GM10266 (cell line): ENCODE measurements at regions not wholly inside any gene's neighbourhood (a gene's known extent, or its start where the extent isn't known, plus 50 kb on each side); places are given as distances from the start of the nearest gene placed in this dataset.

Experiments
- DNase-seq: peaks from one replicate; pipeline ENCODE4 v3.0.0; 2012; ENCODE audit errors: extremely low spot score
- TF ChIP-seq, protein P1 (sequence below): IDR thresholded peaks from 2 replicates; pipeline ENCODE4 v1.5.1; 2012; ENCODE audit warnings: mild to moderate bottlenecking, low read depth; ENCODE audit not compliant: control insufficient read depth, insufficient read depth; ENCODE audit errors: missing control alignments

- DNase-seq = no peak
- TF ChIP-seq, protein P1, sequence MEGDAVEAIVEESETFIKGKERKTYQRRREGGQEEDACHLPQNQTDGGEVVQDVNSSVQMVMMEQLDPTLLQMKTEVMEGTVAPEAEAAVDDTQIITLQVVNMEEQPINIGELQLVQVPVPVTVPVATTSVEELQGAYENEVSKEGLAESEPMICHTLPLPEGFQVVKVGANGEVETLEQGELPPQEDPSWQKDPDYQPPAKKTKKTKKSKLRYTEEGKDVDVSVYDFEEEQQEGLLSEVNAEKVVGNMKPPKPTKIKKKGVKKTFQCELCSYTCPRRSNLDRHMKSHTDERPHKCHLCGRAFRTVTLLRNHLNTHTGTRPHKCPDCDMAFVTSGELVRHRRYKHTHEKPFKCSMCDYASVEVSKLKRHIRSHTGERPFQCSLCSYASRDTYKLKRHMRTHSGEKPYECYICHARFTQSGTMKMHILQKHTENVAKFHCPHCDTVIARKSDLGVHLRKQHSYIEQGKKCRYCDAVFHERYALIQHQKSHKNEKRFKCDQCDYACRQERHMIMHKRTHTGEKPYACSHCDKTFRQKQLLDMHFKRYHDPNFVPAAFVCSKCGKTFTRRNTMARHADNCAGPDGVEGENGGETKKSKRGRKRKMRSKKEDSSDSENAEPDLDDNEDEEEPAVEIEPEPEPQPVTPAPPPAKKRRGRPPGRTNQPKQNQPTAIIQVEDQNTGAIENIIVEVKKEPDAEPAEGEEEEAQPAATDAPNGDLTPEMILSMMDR = no peak
Measured at GRCh38 chr5:107099506-107099905, 571.2 kb downstream of the EFNA5 start.

GRCh38 chr5:107092695-107093094, 578.0 kb downstream of the EFNA5 start:
- TF ChIP-seq, protein P1 = no peak
- DNase-seq = no peak

DNA sequence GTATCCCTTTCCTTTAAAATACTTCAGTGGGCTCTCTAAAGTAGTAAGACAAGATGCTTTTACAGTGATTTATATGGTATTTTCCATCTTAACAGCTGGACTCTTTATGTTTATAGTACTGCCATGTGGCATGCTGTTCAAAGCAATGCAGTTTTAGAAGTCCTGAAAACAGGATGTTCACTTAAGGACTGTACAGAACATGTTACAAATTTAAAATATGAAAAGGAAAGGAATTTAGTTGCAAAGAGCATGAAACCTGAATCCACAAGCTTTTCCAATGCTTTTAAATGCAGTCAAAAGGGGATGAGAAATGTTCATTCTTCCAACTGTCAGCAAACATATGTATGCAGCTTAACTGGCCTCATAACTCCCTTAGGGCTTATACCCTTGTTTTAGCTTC, 580.2 kb downstream of the EFNA5 start:
- TF ChIP-seq, protein P1 = no peak
- DNase-seq = no peak

DNA sequence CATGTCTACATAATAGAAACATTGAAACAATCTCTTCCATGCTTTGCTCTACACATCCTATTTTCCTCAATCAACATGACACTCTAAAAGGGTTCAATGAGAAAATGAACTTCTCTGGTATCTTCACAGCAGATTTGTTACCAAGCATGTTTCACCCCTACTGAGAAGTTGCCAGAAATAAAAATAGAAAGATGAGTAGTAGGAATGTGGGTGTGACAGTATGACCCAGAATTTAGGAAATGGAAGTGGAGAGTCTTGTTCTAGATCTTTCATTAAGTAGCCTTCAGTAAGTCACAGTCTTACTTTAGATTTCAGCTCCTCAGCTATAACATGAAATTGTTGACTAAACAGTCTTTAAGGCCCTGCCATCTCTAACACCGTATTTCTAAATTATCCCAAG, 581.8 kb downstream of the EFNA5 start:
- no peak for DNase-seq
- TF ChIP-seq, protein P1 = no peak

DNA sequence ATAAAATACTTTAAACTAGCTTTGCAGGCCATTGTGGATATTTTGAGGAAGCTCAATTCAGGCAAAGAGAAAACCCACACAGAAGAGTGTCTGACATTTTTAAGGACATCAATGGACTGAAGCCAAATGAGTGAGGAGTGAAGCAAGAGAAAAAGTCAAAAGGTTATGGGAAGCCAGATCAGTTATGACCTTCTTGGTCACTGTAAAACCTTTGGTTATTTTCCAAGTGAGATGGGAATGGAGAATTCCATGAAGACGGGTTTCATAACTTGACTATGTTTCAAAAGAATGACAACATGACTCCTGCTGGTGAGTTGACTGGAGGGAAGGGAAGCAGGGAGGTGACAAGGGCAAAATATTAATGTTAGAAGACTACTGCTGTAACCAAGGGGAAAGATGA, 585.2 kb downstream of the EFNA5 start:
- TF ChIP-seq, protein P1 = no peak
- no peak for DNase-seq

GRCh38 chr5:107074996-107075395, 595.7 kb downstream of the EFNA5 start:
- no peak for DNase-seq
- TF ChIP-seq, protein P1 = no peak

- TF ChIP-seq, protein P1 = no peak
- DNase-seq = no peak
Measured at GRCh38 chr5:107072967-107073366, 597.8 kb downstream of the EFNA5 start.
